K562 (cell line): ENCODE measurements at regions not wholly inside any gene's neighbourhood (a gene's known extent, or its start where the extent isn't known, plus 50 kb on each side); places are given as distances from the start of the nearest gene placed in this dataset.

Source experiments
- ASH1L ChIP-seq: fragments of 450-650 bp; IDR thresholded peaks from 2 replicates; pipeline ENCODE4 v1.6.1; 2018; ENCODE audit warnings: borderline replicate concordance, mild to moderate bottlenecking, low read depth; ENCODE audit not compliant: partially characterized antibody
- EZH2 ChIP-seq: IDR thresholded peaks from 2 replicates; pipeline ENCODE4 v1.6.1; 2012; ENCODE audit warnings: low read depth, mild to moderate bottlenecking, inconsistent platforms, low read length, borderline replicate concordance
- GTF2F1 ChIP-seq: IDR thresholded peaks from 2 replicates; pipeline ENCODE4 v1.6.1; 2011; ENCODE audit warnings: low read depth, low read length, improper control_type of control experiment
- KDM4B ChIP-seq, 2 experiments: fragments of 450-650 bp in 1 of 2; sonication (generic) in 1 of 2; IDR thresholded peaks; 2 replicates each; pipeline ENCODE4 v1.6.1; 2016 to 2017; ENCODE audit warnings: borderline replicate concordance in 2 of 2, antibody characterized with exemption in 1 of 2, low read depth in 1 of 2, mild to moderate bottlenecking in 1 of 2
- MAFK ChIP-seq: IDR thresholded peaks from 2 replicates; pipeline ENCODE4 v1.6.1; 2011; ENCODE audit warnings: low read length, improper control_type of control experiment
- POLR2AphosphoS5 ChIP-seq: IDR thresholded peaks from 2 replicates; pipeline ENCODE4 v1.6.1; 2011; ENCODE audit warnings: mild to moderate bottlenecking, low read depth, low read length, moderate library complexity; ENCODE audit not compliant: control insufficient read depth, insufficient read depth
- PYGO2 ChIP-seq: fragments of 450-650 bp; IDR thresholded peaks from 2 replicates; pipeline ENCODE4 v1.6.1; 2016; ENCODE audit warnings: mild to moderate bottlenecking, missing genetic modification characterization, moderate library complexity, missing compliant biosample characterization
- ZFX ChIP-seq: sonication (generic); formaldehyde crosslinking; IDR thresholded peaks from 2 replicates; pipeline ENCODE4 v1.8.0; 2022; ENCODE audit warnings: mild to moderate bottlenecking, missing genetic modification reagents, moderate library complexity
- ZNF445 ChIP-seq: fragments of 250-450 bp; sonication (Bioruptor Pico); IDR thresholded peaks from 2 replicates; pipeline ENCODE4 v1.4.0; 2020; ENCODE audit warnings: low read depth, mild to moderate bottlenecking, moderate library complexity
- TF ChIP-seq, protein P1 (sequence below), 3 experiments: IDR thresholded peaks in 2 of 3; conservative IDR thresholded peaks in 1 of 3; 2 replicates each; pipeline ENCODE4 v1.5.1; 2011 to 2012; ENCODE audit warnings: low read length in 3 of 3, mild to moderate bottlenecking in 3 of 3, control low read depth in 2 of 3, improper control_type of control experiment in 1 of 3, inconsistent platforms in 1 of 3, low read depth in 1 of 3, mixed read lengths in 1 of 3, moderate library complexity in 1 of 3; ENCODE audit not compliant: insufficient read depth in 2 of 3

GRCh38 chr10:47092831-47093230 lies 181.6 kb downstream of the PTPN20 start:
- TF ChIP-seq EZH2 (no peak), ZFX (CRISPR knock-in tag) (no peak), ZNF445 (CRISPR knock-in tag) (no peak), KDM4B (IDR thresholded peaks at IDR 0.05; ENCODE audit: borderline replicate concordance in 2 of 2, low read depth in 1 of 2) (no peak), POLR2AphosphoS5 (no peak), PYGO2 (no peak), MAFK (no peak), GTF2F1 (no peak), ASH1L (no peak)
- TF ChIP-seq, protein P1, sequence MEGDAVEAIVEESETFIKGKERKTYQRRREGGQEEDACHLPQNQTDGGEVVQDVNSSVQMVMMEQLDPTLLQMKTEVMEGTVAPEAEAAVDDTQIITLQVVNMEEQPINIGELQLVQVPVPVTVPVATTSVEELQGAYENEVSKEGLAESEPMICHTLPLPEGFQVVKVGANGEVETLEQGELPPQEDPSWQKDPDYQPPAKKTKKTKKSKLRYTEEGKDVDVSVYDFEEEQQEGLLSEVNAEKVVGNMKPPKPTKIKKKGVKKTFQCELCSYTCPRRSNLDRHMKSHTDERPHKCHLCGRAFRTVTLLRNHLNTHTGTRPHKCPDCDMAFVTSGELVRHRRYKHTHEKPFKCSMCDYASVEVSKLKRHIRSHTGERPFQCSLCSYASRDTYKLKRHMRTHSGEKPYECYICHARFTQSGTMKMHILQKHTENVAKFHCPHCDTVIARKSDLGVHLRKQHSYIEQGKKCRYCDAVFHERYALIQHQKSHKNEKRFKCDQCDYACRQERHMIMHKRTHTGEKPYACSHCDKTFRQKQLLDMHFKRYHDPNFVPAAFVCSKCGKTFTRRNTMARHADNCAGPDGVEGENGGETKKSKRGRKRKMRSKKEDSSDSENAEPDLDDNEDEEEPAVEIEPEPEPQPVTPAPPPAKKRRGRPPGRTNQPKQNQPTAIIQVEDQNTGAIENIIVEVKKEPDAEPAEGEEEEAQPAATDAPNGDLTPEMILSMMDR (IDR thresholded peaks at IDR 0.05 in 2 of 3, conservative IDR thresholded peaks at IDR 0.05 in 1 of 3; ENCODE audit: insufficient read depth in 2 of 3, low read depth in 1 of 3, low read length in 3 of 3), result no peak
